GM12891 (cell line): ENCODE measurements at regions not wholly inside any gene's neighbourhood (a gene's known extent, or its start where the extent isn't known, plus 50 kb on each side); places are given as distances from the start of the nearest gene placed in this dataset.

Experiments used
- PAX5 ChIP-seq: IDR thresholded peaks from 2 replicates; pipeline ENCODE4 v1.6.1; 2011; ENCODE audit warnings: low read length, moderate library complexity, mild to moderate bottlenecking; ENCODE audit not compliant: insufficient read depth, severe bottlenecking
- POLR2A ChIP-seq: IDR thresholded peaks from 2 replicates; pipeline ENCODE4 v1.6.1; 2011; ENCODE audit warnings: low read depth, low read length, control low read depth
- POLR2AphosphoS5 ChIP-seq: IDR thresholded peaks from 2 replicates; pipeline ENCODE4 v1.6.1; 2011; ENCODE audit warnings: low read depth, low read length, control low read depth
- POU2F2 ChIP-seq: IDR thresholded peaks from 2 replicates; pipeline ENCODE4 v1.6.1; 2011; ENCODE audit warnings: low read depth, mild to moderate bottlenecking, control low read depth, low read length, moderate library complexity
- SPI1 ChIP-seq: IDR thresholded peaks from 2 replicates; pipeline ENCODE4 v1.6.1; 2011; ENCODE audit warnings: low read depth, low read length, control low read depth
- TAF1 ChIP-seq: IDR thresholded peaks from 2 replicates; pipeline ENCODE4 v1.6.1; 2011; ENCODE audit warnings: low read depth, low read length, control low read depth

- TF ChIP-seq SPI1 (no peak), POLR2AphosphoS5 (no peak), POLR2A (no peak), TAF1 (no peak), POU2F2 (no peak), PAX5 (no peak)
Observed at GRCh38 chr20:63070771-63071540, 64.2 kb upstream of the BHLHE23 start.
